IMR-90 (cell line): ENCODE measurements at regions not wholly inside any gene's neighbourhood (a gene's known extent, or its start where the extent isn't known, plus 50 kb on each side); places are given as distances from the start of the nearest gene placed in this dataset.

Experiments used
- ATAC-seq: fragments of 200-7000 bp; cut with Tn5 transposase; 2 replicates; pipeline ENCODE4 v1.9.1; 2020; ENCODE audit warnings: low read depth, mild to moderate bottlenecking, moderate library complexity
- BruUV-seq: library from RNA; stranded (reverse); fragments of 400-500 nt; replicated peaks from 2 replicates; lab custom pipeline; 2021; lab: Mats Ljungman, UMichigan
- CTCF ChIA-PET: fragments of 300-600 bp; formaldehyde crosslinking; extraction: SDS; loops from one replicate; lab custom pipeline; 2021; ENCODE audit warnings: antibody characterized with exemption; lab: Yijun Ruan, JAX
- POLR2A ChIA-PET: fragments of 300-600 bp; sonication (Branson Sonifier 250); formaldehyde crosslinking; loops from one replicate; lab custom pipeline; 2022; ENCODE audit warnings: antibody characterized with exemption; ENCODE audit not compliant: unreplicated experiment; lab: Charles Lee
- DNase-seq: peaks from one replicate; pipeline ENCODE4 v3.0.0; 2013
- H2AFZ ChIP-seq: replicated peaks from 2 replicates; pipeline ENCODE3; 2013; ENCODE audit warnings: low read length, mild to moderate bottlenecking; ENCODE audit not compliant: poor library complexity
- H2AK5ac ChIP-seq: 2 replicates; pipeline ENCODE4 v1.6.1; 2013; ENCODE audit warnings: low read depth, low read length, inconsistent platforms
- H2AK9ac ChIP-seq: replicated peaks from 2 replicates; pipeline ENCODE3; 2013; ENCODE audit warnings: mild to moderate bottlenecking, low read depth, low read length, moderate library complexity; ENCODE audit not compliant: poor library complexity
- H2BK120ac ChIP-seq: 2 replicates; pipeline ENCODE4 v1.6.1; 2013; ENCODE audit warnings: low read depth, low read length, inconsistent platforms
- H2BK15ac ChIP-seq: 3 replicates; pipeline ENCODE4 v1.6.1; 2013; ENCODE audit warnings: low read depth, low read length, inconsistent platforms
- H2BK20ac ChIP-seq: 2 replicates; pipeline ENCODE4 v1.6.1; 2013; ENCODE audit warnings: low read depth, mild to moderate bottlenecking, inconsistent platforms, low read length, moderate library complexity
- H2BK5ac ChIP-seq: 2 replicates; pipeline ENCODE4 v1.6.1; 2013; ENCODE audit warnings: mild to moderate bottlenecking, low read depth, low read length, inconsistent platforms; ENCODE audit not compliant: poor library complexity, severe bottlenecking
- H3K14ac ChIP-seq: replicated peaks from 2 replicates; pipeline ENCODE4 v1.6.1; 2013; ENCODE audit warnings: low read depth, low read length, inconsistent platforms
- H3K18ac ChIP-seq: 2 replicates; pipeline ENCODE4 v1.6.1; 2013; ENCODE audit warnings: low read depth, low read length, control low read depth
- H3K23ac ChIP-seq: 2 replicates; pipeline ENCODE4 v1.6.1; 2013; ENCODE audit warnings: low read depth, low read length, inconsistent platforms
- H3K27ac ChIP-seq: 2 replicates; pipeline ENCODE4 v1.5.1; 2013; ENCODE audit warnings: mild to moderate bottlenecking, control low read depth, low read length; ENCODE audit not compliant: insufficient read depth
- H3K27me3 ChIP-seq: 2 replicates; pipeline ENCODE4 v1.6.1; 2013; ENCODE audit warnings: low read length; ENCODE audit not compliant: control insufficient read depth, insufficient read depth
- H3K36me3 ChIP-seq: 2 replicates; pipeline ENCODE4 v1.6.1; 2013; ENCODE audit warnings: low read length, mixed read lengths; ENCODE audit not compliant: control insufficient read depth, insufficient read depth
- H3K4ac ChIP-seq: 2 replicates; pipeline ENCODE4 v1.6.1; 2013; ENCODE audit warnings: low read depth, low read length, inconsistent platforms
- H3K4me1 ChIP-seq: 2 replicates; pipeline ENCODE4 v1.6.1; 2013; ENCODE audit warnings: low read length, mixed read lengths; ENCODE audit not compliant: control insufficient read depth, insufficient read depth
- H3K4me2 ChIP-seq: 2 replicates; pipeline ENCODE4 v1.6.1; 2013; ENCODE audit warnings: low read depth, mild to moderate bottlenecking, control low read depth, low read length, moderate library complexity
- H3K4me3 ChIP-seq: 2 replicates; pipeline ENCODE4 v1.5.1; 2013; ENCODE audit warnings: low read depth, mild to moderate bottlenecking, control low read depth, low read length, moderate library complexity; ENCODE audit not compliant: insufficient read depth
- H3K56ac ChIP-seq: 2 replicates; pipeline ENCODE4 v1.6.1; 2013; ENCODE audit warnings: low read length, inconsistent platforms; ENCODE audit not compliant: insufficient read depth; ENCODE audit errors: extremely low read depth
- H3K79me1 ChIP-seq, 2 experiments: 2 replicates each; pipeline ENCODE4 v1.6.1; 2013; ENCODE audit warnings: low read length in 2 of 2, inconsistent platforms in 1 of 2, low read depth in 1 of 2
- H3K9ac ChIP-seq: 2 replicates; pipeline ENCODE4 v1.6.1; 2013; ENCODE audit warnings: low read depth, low read length, control low read depth
- H3K9me1 ChIP-seq: 2 replicates; pipeline ENCODE4 v1.6.1; 2013; ENCODE audit warnings: low read length, inconsistent platforms; ENCODE audit not compliant: insufficient read depth
- H3K9me3 ChIP-seq: 2 replicates; pipeline ENCODE4 v1.6.1; 2013; ENCODE audit warnings: low read length; ENCODE audit not compliant: control insufficient read depth, insufficient read depth
- H4K20me1 ChIP-seq: 2 replicates; pipeline ENCODE4 v1.6.1; 2013; ENCODE audit warnings: low read length, inconsistent platforms; ENCODE audit not compliant: insufficient read depth
- H4K5ac ChIP-seq: 2 replicates; pipeline ENCODE4 v1.6.1; 2013; ENCODE audit warnings: mild to moderate bottlenecking, low read depth, low read length, control low read depth
- H4K8ac ChIP-seq, 2 experiments: 2 replicates each; pipeline ENCODE4 v1.6.1; 2013; ENCODE audit warnings: low read depth in 2 of 2, low read length in 2 of 2, control low read depth in 1 of 2, inconsistent platforms in 1 of 2
- H4K91ac ChIP-seq: 2 replicates; pipeline ENCODE4 v1.6.1; 2013; ENCODE audit warnings: low read depth, low read length, inconsistent platforms; ENCODE audit not compliant: insufficient read depth
- BHLHE40 ChIP-seq: fragments of 150-350 bp; IDR thresholded peaks from 2 replicates; pipeline ENCODE4 v1.6.1; 2016; ENCODE audit warnings: mild to moderate bottlenecking, low read depth, low read length
- CEBPB ChIP-seq: IDR thresholded peaks from 2 replicates; pipeline ENCODE4 v1.6.1; 2012; ENCODE audit warnings: low read depth, low read length, improper control_type of control experiment
- CHD1 ChIP-seq: IDR thresholded peaks from 2 replicates; pipeline ENCODE4 v1.6.1; 2012; ENCODE audit warnings: low read depth, low read length, improper control_type of control experiment
- FOS ChIP-seq: fragments of 150-350 bp; IDR thresholded peaks from 2 replicates; pipeline ENCODE4 v1.6.1; 2016; ENCODE audit warnings: low read depth, low read length
- MAFK ChIP-seq: IDR thresholded peaks from 2 replicates; pipeline ENCODE4 v1.6.1; 2012; ENCODE audit warnings: low read depth, low read length, improper control_type of control experiment
- MXI1 ChIP-seq: IDR thresholded peaks from 2 replicates; pipeline ENCODE4 v1.6.1; 2012; ENCODE audit warnings: low read depth, mild to moderate bottlenecking, low read length, moderate library complexity, borderline replicate concordance
- POLR2A ChIP-seq: IDR thresholded peaks from 2 replicates; pipeline ENCODE4 v1.6.1; 2012; ENCODE audit warnings: mild to moderate bottlenecking, low read depth, low read length
- RAD21 ChIP-seq: IDR thresholded peaks from 2 replicates; pipeline ENCODE4 v1.6.1; 2012; ENCODE audit warnings: low read length, improper control_type of control experiment
- RCOR1 ChIP-seq: IDR thresholded peaks from 2 replicates; pipeline ENCODE4 v1.6.1; 2012; ENCODE audit warnings: mild to moderate bottlenecking, low read length, improper control_type of control experiment; ENCODE audit not compliant: insufficient replicate concordance
- RFX5 ChIP-seq: IDR thresholded peaks from 2 replicates; pipeline ENCODE4 v1.8.0; 2012; ENCODE audit warnings: low read depth, mild to moderate bottlenecking, low read length, moderate library complexity
- SMC3 ChIP-seq: fragments of 150-350 bp; IDR thresholded peaks from 2 replicates; pipeline ENCODE4 v1.6.1; 2016; ENCODE audit warnings: low read depth, mild to moderate bottlenecking, antibody characterized with exemption, low read length, moderate library complexity
- USF2 ChIP-seq: fragments of 150-350 bp; IDR thresholded peaks from 2 replicates; pipeline ENCODE4 v1.6.1; 2017; ENCODE audit warnings: mild to moderate bottlenecking, antibody characterized with exemption, low read length, low read depth
- WGBS, 2 experiments: methylation state at CpG; one replicate each; pipeline versions ENCODE4 v1.1.5 to v1.1.7; 2013; ENCODE audit warnings: missing lambda C conversion rate in 2 of 2; ENCODE audit not compliant: insufficient read length in 1 of 2; ENCODE audit errors: extremely low coverage in 2 of 2; 5-methylcytosine and 5-hydroxymethylcytosine counted together
- dilution Hi-C: fragments of 300-500 bp; cut with HindIII; formaldehyde crosslinking; loops from one replicate; pipeline ENCODE4 v1.14.3; 2018; ENCODE audit warnings: low sequenced_read_pairs; ENCODE audit not compliant: unreplicated experiment
- in situ Hi-C: fragments of 300-500 bp; cut with MboI; formaldehyde crosslinking; loops from 3 replicates; pipeline ENCODE4 v1.14.3; 2019; ENCODE audit warnings: low sequenced_read_pairs, inconsistent platforms, mixed read lengths
- intact Hi-C: fragments of 100-400 bp; cut with micrococcal nuclease; formaldehyde crosslinking; loops from 2 replicates; pipeline ENCODE4 v1.10.0; 2022
- TF ChIP-seq, protein P1 (sequence below): conservative IDR thresholded peaks from 2 replicates; pipeline ENCODE4 v1.5.1; 2012; ENCODE audit warnings: mild to moderate bottlenecking, low read depth, low read length, improper control_type of control experiment

DNA sequence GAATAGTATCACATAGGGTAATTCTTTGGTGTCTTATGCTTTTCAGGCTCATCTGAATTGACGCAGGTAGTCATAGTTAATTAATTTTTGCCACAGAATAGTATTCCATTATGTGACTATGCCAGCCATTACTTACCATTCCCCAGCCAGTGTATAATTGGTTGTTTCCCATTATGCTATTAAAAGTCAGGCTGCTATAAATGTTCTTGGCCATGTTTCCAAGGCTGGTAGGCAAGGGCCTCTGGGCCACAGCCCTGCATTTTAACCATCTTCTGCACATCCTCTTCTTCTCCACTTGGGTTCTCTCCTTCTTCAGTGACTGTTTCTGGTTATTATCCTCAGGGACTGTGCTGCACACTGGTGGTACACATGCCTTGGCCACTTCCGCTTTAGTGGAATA is 190.9 kb downstream of the ADAMTS15 start:
- Histone ChIP-seq H2BK20ac (no peak overlapping the region; the same call in 1 of the 2 replicates), H4K8ac (no peak overlapping the region), H3K4me1 (peaks cover 26% of the 10 kb centered on the region), H3K9me1 (peaks cover 25% of the 10 kb centered on the region), H3K9me3 (no peaks in the 10 kb centered on the region), H2AFZ (no peak overlapping the region), H4K5ac (no peak overlapping the region), H2AK5ac (no peak overlapping the region), H3K9ac (no peak overlapping the region), H2AK9ac (no peak overlapping the region), H3K23ac (no peak overlapping the region), H3K79me1 (no peaks in the 10 kb centered on the region), H3K27me3 (no peaks in the 10 kb centered on the region), H3K4ac (no peak overlapping the region), H2BK120ac (no peak overlapping the region), H4K91ac (no peak overlapping the region), H3K18ac (no peak overlapping the region), H3K14ac (no peak overlapping the region), H3K56ac (no peak overlapping the region), H3K27ac (no peak overlapping the region), H3K4me2 (no peak overlapping the region), H3K4me3 (no peak overlapping the region), H2BK15ac (no peak overlapping the region; the same call in 2 of the 3 replicates), H2BK5ac (no peak overlapping the region), H3K36me3 (no peaks in the 10 kb centered on the region), H4K20me1 (no peaks in the 10 kb centered on the region)
- BruUV-seq = no TSS peak
- dilution Hi-C loops = no loop called here
- in situ Hi-C loops = no loop called here
- ChIA-PET POLR2A (no interaction called here), CTCF (no interaction called here)
- no peak for TF ChIP-seq MXI1
- TF ChIP-seq FOS = no peak
- no peak for TF ChIP-seq RFX5
- TF ChIP-seq USF2 = no peak
- no peak for TF ChIP-seq CEBPB
- no peak for TF ChIP-seq BHLHE40
- no peak for TF ChIP-seq RCOR1
- TF ChIP-seq POLR2A = no peak
- no peak for TF ChIP-seq SMC3
- TF ChIP-seq, protein P1, sequence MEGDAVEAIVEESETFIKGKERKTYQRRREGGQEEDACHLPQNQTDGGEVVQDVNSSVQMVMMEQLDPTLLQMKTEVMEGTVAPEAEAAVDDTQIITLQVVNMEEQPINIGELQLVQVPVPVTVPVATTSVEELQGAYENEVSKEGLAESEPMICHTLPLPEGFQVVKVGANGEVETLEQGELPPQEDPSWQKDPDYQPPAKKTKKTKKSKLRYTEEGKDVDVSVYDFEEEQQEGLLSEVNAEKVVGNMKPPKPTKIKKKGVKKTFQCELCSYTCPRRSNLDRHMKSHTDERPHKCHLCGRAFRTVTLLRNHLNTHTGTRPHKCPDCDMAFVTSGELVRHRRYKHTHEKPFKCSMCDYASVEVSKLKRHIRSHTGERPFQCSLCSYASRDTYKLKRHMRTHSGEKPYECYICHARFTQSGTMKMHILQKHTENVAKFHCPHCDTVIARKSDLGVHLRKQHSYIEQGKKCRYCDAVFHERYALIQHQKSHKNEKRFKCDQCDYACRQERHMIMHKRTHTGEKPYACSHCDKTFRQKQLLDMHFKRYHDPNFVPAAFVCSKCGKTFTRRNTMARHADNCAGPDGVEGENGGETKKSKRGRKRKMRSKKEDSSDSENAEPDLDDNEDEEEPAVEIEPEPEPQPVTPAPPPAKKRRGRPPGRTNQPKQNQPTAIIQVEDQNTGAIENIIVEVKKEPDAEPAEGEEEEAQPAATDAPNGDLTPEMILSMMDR = no peak
- TF ChIP-seq RAD21 = no peak
- TF ChIP-seq MAFK = no peak
- TF ChIP-seq CHD1 = no peak
- ATAC-seq = no peak
- intact Hi-C loops = loop anchor here (5.0 kb wide), 2 partner anchors 162 to 188 kb away; no protein-coding TSS in a partner anchor
- no CpG with 5 or more reads among the region's 2 CpGs for WGBS, 2 experiments
- DNase-seq = no peak
